H1 (cell line): ENCODE measurements at regions not wholly inside any gene's neighbourhood (a gene's known extent, or its start where the extent isn't known, plus 50 kb on each side); places are given as distances from the start of the nearest gene placed in this dataset.

Experiments
- CBX8 ChIP-seq: fragments of 300-800, 300-1000 bp; sonication (generic); IDR thresholded peaks from 2 replicates; pipeline ENCODE4 v1.7.1; 2016; ENCODE audit warnings: low read depth, low read length, borderline replicate concordance
- KDM1A ChIP-seq: fragments of 200-600, 300-600 bp; sonication (generic); IDR thresholded peaks from 2 replicates; pipeline ENCODE4 v1.7.1; 2016; ENCODE audit warnings: mild to moderate bottlenecking, low read length, borderline replicate concordance

DNA sequence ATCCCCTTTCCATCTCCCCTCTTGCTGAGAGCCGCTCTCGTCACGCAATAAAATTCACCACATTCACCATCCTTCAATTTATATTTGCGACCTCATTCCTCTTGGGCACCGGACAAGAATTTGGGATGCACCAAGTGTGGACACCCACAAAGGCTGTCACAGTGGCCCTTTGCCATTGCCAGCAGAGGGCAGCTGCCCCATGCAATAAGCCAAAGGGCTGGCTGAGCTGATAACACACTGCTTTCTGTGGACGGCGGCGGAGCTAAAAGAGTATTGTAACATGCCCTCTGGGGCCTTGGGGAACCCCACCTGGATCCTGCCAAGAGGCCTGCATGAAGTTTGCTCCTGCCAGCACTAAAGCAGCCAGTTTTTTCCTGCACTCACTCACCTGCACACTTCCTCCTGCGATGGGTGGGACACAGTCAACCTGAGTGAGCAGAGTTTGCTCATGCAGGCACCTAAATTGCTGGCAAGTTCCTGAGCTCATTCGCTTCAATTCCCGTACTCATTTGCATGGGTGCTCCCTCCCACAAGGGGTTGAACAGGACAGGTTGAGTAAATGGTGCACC lies 792.3 kb upstream of the ADAMTS5 start:
- TF ChIP-seq KDM1A (no peak), CBX8 (no peak)
